Spleen (tissue), 7 donors: ENCODE measurements at regions not wholly inside any gene's neighbourhood (a gene's known extent, or its start where the extent isn't known, plus 50 kb on each side); places are given as distances from the start of the nearest gene placed in this dataset.

ENCODE experiments used
- CTCF ChIP-seq, 11 experiments: fragments of 200-600 bp in 7 of 11; fragments of 450-650 bp in 4 of 11; sonication (generic) in 4 of 11; IDR thresholded peaks in 8 of 11; conservative IDR thresholded peaks in 3 of 11; 1 replicate in 7 of 11; 2 replicates in 4 of 11; pipeline versions ENCODE4 v1.4.0 to v1.8.0; 2016 to 2021; ENCODE audit warnings: antibody characterized with exemption in 11 of 11, inconsistent platforms in 4 of 11, mild to moderate bottlenecking in 1 of 11
- POLR2A ChIP-seq, 3 donors: fragments of 450-650 bp; IDR thresholded peaks; one replicate each; pipeline ENCODE4 v1.5.1; 2017; ENCODE audit warnings: antibody characterized with exemption in 3 of 3, mild to moderate bottlenecking in 1 of 3
- donor health status: DM: no; HTN: no; CAD: no; lungs with moderate emphysema.
- donor health status: DM: no; HTN: no; CAD: no.
- donor health status: DM: no; HTN: no; CAD: no.

DNA sequence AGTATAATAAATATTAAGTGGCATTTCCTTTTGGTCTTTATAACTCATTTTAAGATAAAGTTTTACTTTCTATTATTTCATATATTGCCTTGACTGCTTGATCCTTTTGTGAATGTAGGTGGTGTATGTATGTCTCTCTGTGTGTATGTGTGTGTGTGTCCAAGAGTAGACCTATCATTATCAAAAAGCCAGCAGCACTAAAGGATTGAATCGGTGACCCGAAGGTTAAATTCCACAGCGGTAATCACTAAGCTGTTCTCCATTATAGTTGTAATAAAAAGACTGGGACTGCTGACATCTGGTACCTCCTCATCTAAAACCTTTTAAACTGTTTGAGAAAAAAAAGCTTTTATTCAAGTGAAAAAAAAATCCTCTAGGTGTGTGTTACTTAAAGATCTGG lies 1014.8 kb downstream of the PCDH7 start:
- TF ChIP-seq CTCF (IDR thresholded peaks at IDR 0.05 in 8 of 11, conservative IDR thresholded peaks at IDR 0.05 in 3 of 11): no peak
- no peak for TF ChIP-seq POLR2A (IDR thresholded peaks at IDR 0.05)
